ENCODE measurements at regions not wholly inside any gene's neighbourhood (a gene's known extent, or its start where the extent isn't known, plus 50 kb on each side); places are given as distances from the start of the nearest gene placed in this dataset.

DNA sequence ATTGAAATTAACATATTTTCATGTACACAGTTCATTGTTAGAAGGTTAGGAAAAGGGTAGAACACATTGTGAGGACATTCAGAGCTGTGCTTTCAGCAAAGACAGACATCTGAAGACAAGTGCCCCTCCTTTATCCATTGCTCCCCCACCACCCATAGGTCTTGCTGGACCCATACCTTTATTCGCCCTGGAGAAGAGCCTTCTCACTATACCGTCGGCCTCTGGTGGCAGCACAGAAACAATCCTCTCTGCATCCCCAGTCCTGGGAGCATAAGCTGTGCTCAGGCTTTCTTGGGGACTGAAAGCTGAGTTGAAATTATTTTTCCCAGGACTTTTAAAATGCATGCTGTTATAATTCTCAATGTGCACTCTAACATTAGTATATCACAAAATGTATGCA, 372.3 kb downstream of the EPHA7 start:
- intact Hi-C loops (cut with DNase I; ENCODE audit: low total_unique reads) = no loop called here
- 72 to 89% methylated on average over 3 of the region's 3 CpGs for WGBS, 2 donors
- no peak for DNase-seq (ENCODE audit: low spot score in 2 of 2)
- no peak for TF ChIP-seq POLR2A (IDR thresholded peaks at IDR 0.05)
- no peak for TF ChIP-seq CTCF (IDR thresholded peaks at IDR 0.05)
- H3K4me3 ChIP-seq (ENCODE audit: low read depth, poor library complexity, severe bottlenecking) = no peak overlapping the region

DNA sequence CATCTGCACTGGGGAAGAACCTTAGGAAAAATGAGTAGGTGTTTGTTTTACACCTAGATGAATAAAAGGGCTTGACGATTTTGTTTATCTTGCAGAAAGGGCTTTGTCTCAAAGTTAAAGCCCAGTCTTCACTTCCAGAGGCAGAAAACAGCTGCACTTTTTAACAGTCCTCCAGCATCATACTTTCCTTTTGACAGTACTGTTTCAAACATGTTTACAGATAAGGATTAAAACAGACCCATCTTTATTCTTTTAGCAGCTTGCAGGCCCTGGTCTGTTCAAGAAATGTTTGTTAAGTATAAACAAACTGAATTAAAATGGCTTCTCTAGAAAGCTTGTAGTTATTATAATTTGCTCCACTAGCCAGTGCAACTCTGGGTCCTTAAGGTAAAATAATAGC, 374.2 kb downstream of the EPHA7 start:
- H3K4me3 ChIP-seq (ENCODE audit: low read depth, poor library complexity, severe bottlenecking) = no peak overlapping the region
- no peak for DNase-seq (ENCODE audit: low spot score in 2 of 2)
- intact Hi-C loops (cut with DNase I; ENCODE audit: low total_unique reads) = no loop called here
- no peak for TF ChIP-seq POLR2A (IDR thresholded peaks at IDR 0.05)
- no peak for TF ChIP-seq CTCF (IDR thresholded peaks at IDR 0.05)
- 44 to 57% methylated on average over 1 of the region's 1 CpG for WGBS, 2 donors

DNA sequence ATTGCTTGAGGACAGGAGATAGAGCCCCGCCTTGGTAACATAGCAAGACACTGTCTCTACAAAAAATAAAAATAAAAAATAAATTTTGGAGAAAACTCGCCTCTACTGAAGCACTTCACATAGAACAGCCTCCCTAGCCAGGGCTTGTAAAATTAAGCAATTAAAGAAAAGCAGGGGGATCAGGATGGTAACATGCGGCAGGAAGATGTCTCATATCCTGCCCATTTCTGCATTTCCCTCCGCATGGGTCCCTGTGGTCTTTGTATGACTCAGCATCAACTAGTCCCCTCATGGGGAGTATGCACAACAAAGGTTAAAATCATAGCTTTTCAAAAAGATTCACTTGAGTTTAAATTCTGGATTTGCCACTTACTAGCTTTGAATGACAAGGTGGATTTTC, 379.0 kb downstream of the EPHA7 start:
- no peak overlapping the region for H3K4me3 ChIP-seq (ENCODE audit: low read depth, poor library complexity, severe bottlenecking)
- intact Hi-C loops (cut with DNase I; ENCODE audit: low total_unique reads) = no loop called here
- 70 to 77% methylated on average over 4 of the region's 4 CpGs for WGBS, 2 donors
- DNase-seq (ENCODE audit: low spot score in 2 of 2) = no peak
- no peak for TF ChIP-seq POLR2A (IDR thresholded peaks at IDR 0.05)
- no peak for TF ChIP-seq CTCF (IDR thresholded peaks at IDR 0.05)

DNA sequence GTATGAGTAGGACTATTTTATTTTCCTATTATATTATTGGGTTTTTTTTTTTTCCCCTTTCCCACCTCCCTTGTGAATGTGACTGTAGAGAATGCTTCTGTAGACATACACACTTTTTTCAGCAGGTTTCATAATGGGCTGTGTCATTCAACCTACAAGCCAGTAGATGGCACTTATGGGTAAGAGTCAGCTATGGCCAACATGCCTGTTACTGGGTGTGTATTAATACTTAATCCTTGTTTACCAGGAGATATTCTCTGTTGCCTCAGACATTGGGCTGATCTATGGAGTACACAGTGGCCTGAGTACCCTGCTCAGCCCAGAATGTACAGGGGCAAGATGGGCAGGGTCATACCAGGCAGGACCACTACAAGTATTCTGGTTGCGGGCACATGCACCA, 382.5 kb downstream of the EPHA7 start:
- H3K4me3 ChIP-seq (ENCODE audit: low read depth, poor library complexity, severe bottlenecking) = no peak overlapping the region
- TF ChIP-seq CTCF (IDR thresholded peaks at IDR 0.05) (no peak), POLR2A (IDR thresholded peaks at IDR 0.05) (no peak)
- WGBS, 2 donors = 82 to 92% methylated on average over 1 of the region's 1 CpG
- no peak for DNase-seq (ENCODE audit: low spot score in 2 of 2)
- intact Hi-C loops (cut with DNase I; ENCODE audit: low total_unique reads) = no loop called here

GRCh38 chr6:93035756-93036155, 383.6 kb downstream of the EPHA7 start:
- intact Hi-C loops (cut with DNase I; ENCODE audit: low total_unique reads) = no loop called here
- TF ChIP-seq POLR2A (IDR thresholded peaks at IDR 0.05) (no peak), CTCF (IDR thresholded peaks at IDR 0.05) (no peak)
- DNase-seq (ENCODE audit: low spot score in 2 of 2) = no peak
- H3K4me3 ChIP-seq (ENCODE audit: low read depth, poor library complexity, severe bottlenecking) = no peak overlapping the region

GRCh38 chr6:93021235-93021915, 398.0 kb downstream of the EPHA7 start:
- intact Hi-C loops (cut with DNase I; ENCODE audit: low total_unique reads) = no loop called here
- H3K4me3 ChIP-seq (ENCODE audit: low read depth, poor library complexity, severe bottlenecking) = no peak overlapping the region
- DNase-seq (ENCODE audit: low spot score in 2 of 2) = no peak
- WGBS, 2 donors = 81 to 84% methylated on average over 7 of the region's 7 CpGs
- TF ChIP-seq CTCF (IDR thresholded peaks at IDR 0.05) = no peak
- no peak for TF ChIP-seq POLR2A (IDR thresholded peaks at IDR 0.05)
